ENCODE measurements at regions not wholly inside any gene's neighbourhood (a gene's known extent, or its start where the extent isn't known, plus 50 kb on each side); places are given as distances from the start of the nearest gene placed in this dataset.
"Not testable (repeated sequence)": the region's sequence is repeated elsewhere in the genome, so short reads cannot be mapped to it uniquely, and the experiment has no call there.

GRCh38 chrX:3837958-3838643 lies 124.7 kb upstream of the PRKX start:
- not testable (repeated sequence) for H3K4me3 ChIP-seq; H3K27me3 ChIP-seq (ENCODE audit: control insufficient read depth in 3 of 3, insufficient read depth in 3 of 3, low read length in 2 of 3); ATAC-seq (ENCODE audit: insufficient read depth, low FRiP score); H3K9me3 ChIP-seq (ENCODE audit: control insufficient read depth in 4 of 4, insufficient read depth in 3 of 4, low read length in 3 of 4); H3K27ac ChIP-seq (ENCODE audit: low read depth in 1 of 2, low read length in 1 of 2); H3K4me1 ChIP-seq (ENCODE audit: control insufficient read depth in 5 of 5, insufficient read depth in 5 of 5, low read length in 5 of 5); DNase-seq; H3K36me3 ChIP-seq (ENCODE audit: control insufficient read depth in 4 of 4, insufficient read depth in 4 of 4, low read length in 4 of 4); H3K9ac ChIP-seq (ENCODE audit: insufficient read depth in 1 of 2, low read length in 2 of 2)
- WGBS, 2 donors = 98% methylated on average over 20 of the region's 58 CpGs; no CpG with 5 or more reads in 1 of the 2 donors

- not testable (repeated sequence) for H3K4me3 ChIP-seq; H3K9me3 ChIP-seq (ENCODE audit: control insufficient read depth in 4 of 4, insufficient read depth in 3 of 4, low read length in 3 of 4); DNase-seq; H3K9ac ChIP-seq (ENCODE audit: insufficient read depth in 1 of 2, low read length in 2 of 2); ATAC-seq (ENCODE audit: insufficient read depth, low FRiP score); H3K27me3 ChIP-seq (ENCODE audit: control insufficient read depth in 3 of 3, insufficient read depth in 3 of 3, low read length in 2 of 3); H3K4me1 ChIP-seq (ENCODE audit: control insufficient read depth in 5 of 5, insufficient read depth in 5 of 5, low read length in 5 of 5); H3K36me3 ChIP-seq (ENCODE audit: control insufficient read depth in 4 of 4, insufficient read depth in 4 of 4, low read length in 4 of 4); H3K27ac ChIP-seq (ENCODE audit: low read depth in 1 of 2, low read length in 1 of 2)
- WGBS, 2 donors = no CpG with 5 or more reads among the region's 13 CpGs
Observed at GRCh38 chrX:3837211-3837610, 123.8 kb upstream of the PRKX start.

DNA sequence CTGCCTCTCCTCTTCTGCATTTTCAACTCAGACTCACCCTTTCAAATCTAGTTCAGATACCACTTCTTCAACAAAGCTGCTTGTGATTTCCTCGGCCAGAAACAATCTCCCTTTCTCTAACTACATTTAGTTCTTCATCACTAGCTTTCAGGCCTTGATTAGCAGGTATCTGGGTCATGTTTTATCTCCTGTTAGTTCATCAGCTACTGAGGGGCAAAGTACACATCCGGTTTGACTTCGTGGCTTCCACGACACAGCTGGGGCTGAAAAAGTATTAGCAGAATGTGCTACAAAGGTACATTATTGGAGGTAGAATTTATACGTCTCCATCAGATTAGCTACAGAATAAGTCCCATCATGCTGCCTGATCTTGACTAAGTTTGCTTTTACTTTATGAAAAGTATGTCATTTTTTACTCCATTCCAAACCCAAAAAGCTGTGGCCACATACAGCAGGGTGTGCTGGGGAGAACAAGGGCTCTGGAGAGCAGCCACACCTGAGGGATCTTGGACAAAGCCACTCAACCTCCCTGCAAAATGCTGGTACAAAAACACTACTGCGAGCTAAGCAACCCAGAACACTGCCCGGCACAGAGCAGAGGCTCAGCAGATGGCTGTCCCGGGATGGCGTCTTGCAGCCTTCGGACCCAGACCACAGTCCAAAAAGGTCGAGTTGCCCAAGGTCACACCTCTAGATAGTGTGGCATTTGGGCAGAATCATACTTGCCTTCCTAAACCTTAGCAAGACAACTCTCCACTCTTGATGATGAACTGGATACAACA lies 120.5 kb upstream of the PRKX start:
- ATAC-seq (ENCODE audit: insufficient read depth, low FRiP score); H3K36me3 ChIP-seq (ENCODE audit: control insufficient read depth in 4 of 4, insufficient read depth in 4 of 4, low read length in 4 of 4); H3K27ac ChIP-seq (ENCODE audit: low read depth in 1 of 2, low read length in 1 of 2); H3K4me3 ChIP-seq; H3K9ac ChIP-seq (ENCODE audit: insufficient read depth in 1 of 2, low read length in 2 of 2); H3K4me1 ChIP-seq (ENCODE audit: control insufficient read depth in 5 of 5, insufficient read depth in 5 of 5, low read length in 5 of 5); DNase-seq; H3K27me3 ChIP-seq (ENCODE audit: control insufficient read depth in 3 of 3, insufficient read depth in 3 of 3, low read length in 2 of 3); H3K9me3 ChIP-seq (ENCODE audit: control insufficient read depth in 4 of 4, insufficient read depth in 3 of 4, low read length in 3 of 4): not testable (repeated sequence)
- no CpG with 5 or more reads among the region's 11 CpGs for WGBS, 2 donors

GRCh38 chrX:3830020-3830419 lies 116.6 kb upstream of the PRKX start:
- H3K27me3 ChIP-seq (ENCODE audit: control insufficient read depth in 3 of 3, insufficient read depth in 3 of 3, low read length in 2 of 3); H3K9ac ChIP-seq (ENCODE audit: insufficient read depth in 1 of 2, low read length in 2 of 2); DNase-seq; ATAC-seq (ENCODE audit: insufficient read depth, low FRiP score); H3K4me3 ChIP-seq; H3K4me1 ChIP-seq (ENCODE audit: control insufficient read depth in 5 of 5, insufficient read depth in 5 of 5, low read length in 5 of 5); H3K9me3 ChIP-seq (ENCODE audit: control insufficient read depth in 4 of 4, insufficient read depth in 3 of 4, low read length in 3 of 4); H3K36me3 ChIP-seq (ENCODE audit: control insufficient read depth in 4 of 4, insufficient read depth in 4 of 4, low read length in 4 of 4); H3K27ac ChIP-seq (ENCODE audit: low read depth in 1 of 2, low read length in 1 of 2): not testable (repeated sequence)
- 91 to 100% methylated on average over 4 to 6 of the region's 9 CpGs for WGBS, 2 donors

GRCh38 chrX:3829041-3829531 lies 115.6 kb upstream of the PRKX start:
- not testable (repeated sequence) for H3K27me3 ChIP-seq (ENCODE audit: control insufficient read depth in 3 of 3, insufficient read depth in 3 of 3, low read length in 2 of 3); H3K9me3 ChIP-seq (ENCODE audit: control insufficient read depth in 4 of 4, insufficient read depth in 3 of 4, low read length in 3 of 4); H3K9ac ChIP-seq (ENCODE audit: insufficient read depth in 1 of 2, low read length in 2 of 2); H3K4me3 ChIP-seq; ATAC-seq (ENCODE audit: insufficient read depth, low FRiP score); H3K36me3 ChIP-seq (ENCODE audit: control insufficient read depth in 4 of 4, insufficient read depth in 4 of 4, low read length in 4 of 4); H3K27ac ChIP-seq (ENCODE audit: low read depth in 1 of 2, low read length in 1 of 2); H3K4me1 ChIP-seq (ENCODE audit: control insufficient read depth in 5 of 5, insufficient read depth in 5 of 5, low read length in 5 of 5); DNase-seq
- 84 to 86% methylated on average over 5 to 8 of the region's 12 CpGs for WGBS, 2 donors

DNA sequence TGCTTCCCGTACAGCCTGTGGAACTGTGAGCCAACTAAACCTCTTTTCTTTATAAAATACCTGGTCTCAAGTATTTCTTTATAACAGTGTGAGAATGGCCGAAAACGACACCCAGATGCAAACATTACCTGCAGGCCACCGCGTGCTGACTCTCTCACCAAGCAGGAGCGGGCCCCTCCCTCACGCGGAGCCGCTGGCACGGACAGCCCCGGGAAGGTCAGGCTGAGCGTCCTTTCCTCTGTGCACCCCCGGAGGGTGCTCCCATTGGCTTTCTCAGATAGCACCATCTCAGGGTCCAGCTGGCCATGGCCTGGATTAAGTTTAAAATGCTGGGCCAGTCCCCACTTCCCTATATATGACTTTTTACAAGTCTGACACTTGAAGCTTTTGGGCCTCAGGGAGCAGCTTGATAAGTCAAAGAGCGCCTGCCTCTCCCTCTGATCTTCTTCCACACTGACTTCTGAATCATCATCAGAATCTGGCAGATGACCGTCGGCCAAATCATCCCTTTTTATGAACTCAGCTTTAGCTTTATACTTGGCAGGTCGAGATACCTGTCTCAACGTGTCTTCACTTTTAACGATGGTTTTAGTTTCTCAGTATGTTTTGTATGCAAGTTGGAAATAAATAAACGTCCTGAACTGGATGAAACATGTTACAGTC lies 115.1 kb upstream of the PRKX start:
- WGBS, 2 donors = 80 to 90% methylated on average over 16 to 17 of the region's 20 CpGs
- not testable (repeated sequence) for H3K4me3 ChIP-seq; H3K9ac ChIP-seq (ENCODE audit: insufficient read depth in 1 of 2, low read length in 2 of 2); H3K27me3 ChIP-seq (ENCODE audit: control insufficient read depth in 3 of 3, insufficient read depth in 3 of 3, low read length in 2 of 3); H3K4me1 ChIP-seq (ENCODE audit: control insufficient read depth in 5 of 5, insufficient read depth in 5 of 5, low read length in 5 of 5); H3K36me3 ChIP-seq (ENCODE audit: control insufficient read depth in 4 of 4, insufficient read depth in 4 of 4, low read length in 4 of 4); H3K27ac ChIP-seq (ENCODE audit: low read depth in 1 of 2, low read length in 1 of 2); ATAC-seq (ENCODE audit: insufficient read depth, low FRiP score); H3K9me3 ChIP-seq (ENCODE audit: control insufficient read depth in 4 of 4, insufficient read depth in 3 of 4, low read length in 3 of 4); DNase-seq

GRCh38 chrX:3824008-3824407 lies 110.6 kb upstream of the PRKX start:
- H3K27ac ChIP-seq (ENCODE audit: low read depth in 1 of 2, low read length in 1 of 2); H3K36me3 ChIP-seq (ENCODE audit: control insufficient read depth in 4 of 4, insufficient read depth in 4 of 4, low read length in 4 of 4); DNase-seq; H3K9ac ChIP-seq (ENCODE audit: insufficient read depth in 1 of 2, low read length in 2 of 2); H3K27me3 ChIP-seq (ENCODE audit: control insufficient read depth in 3 of 3, insufficient read depth in 3 of 3, low read length in 2 of 3); ATAC-seq (ENCODE audit: insufficient read depth, low FRiP score); H3K4me1 ChIP-seq (ENCODE audit: control insufficient read depth in 5 of 5, insufficient read depth in 5 of 5, low read length in 5 of 5); H3K4me3 ChIP-seq; H3K9me3 ChIP-seq (ENCODE audit: control insufficient read depth in 4 of 4, insufficient read depth in 3 of 4, low read length in 3 of 4): not testable (repeated sequence)
- WGBS, 2 donors = no CpG with 5 or more reads among the region's 5 CpGs

Measured in lung (tissue), 9 donors.